Neutrophil (primary cell): ENCODE measurements at regions not wholly inside any gene's neighbourhood (a gene's known extent, or its start where the extent isn't known, plus 50 kb on each side); places are given as distances from the start of the nearest gene placed in this dataset.

Experiments used
- H3K27ac ChIP-seq: fragments of 200-600 bp; sonication (generic); 2 replicates; pipeline ENCODE4 v1.5.1; 2016; ENCODE audit warnings: mild to moderate bottlenecking, moderate library complexity
- H3K27me3 ChIP-seq: fragments of 200-600 bp; sonication (generic); 2 replicates; pipeline ENCODE4 v1.6.0; 2016; ENCODE audit warnings: mild to moderate bottlenecking
- H3K36me3 ChIP-seq: fragments of 200-600 bp; sonication (generic); 2 replicates; pipeline ENCODE4 v1.5.1; 2017
- H3K4me1 ChIP-seq, 2 experiments: fragments of 200-600 bp in 1 of 2; sonication (generic) in 1 of 2; 1 replicate in 1 of 2; 2 replicates in 1 of 2; pipeline versions ENCODE4 v1.5.1 to v1.6.1; 2013 to 2016; ENCODE audit warnings: low read depth in 1 of 2, low read length in 1 of 2, mild to moderate bottlenecking in 1 of 2, moderate library complexity in 1 of 2; ENCODE audit not compliant: control insufficient read depth in 1 of 2, insufficient read depth in 1 of 2
- H3K4me3 ChIP-seq, 2 experiments: fragments of 200-600 bp in 1 of 2; sonication (generic) in 1 of 2; 1 replicate in 1 of 2; 2 replicates in 1 of 2; pipeline ENCODE4 v1.5.1; 2013 to 2016; ENCODE audit warnings: low read depth in 1 of 2, low read length in 1 of 2, mild to moderate bottlenecking in 1 of 2, moderate library complexity in 1 of 2
- H3K9me3 ChIP-seq: fragments of 200-600 bp; sonication (generic); 2 replicates; pipeline ENCODE4 v1.5.1; 2016
- TF ChIP-seq, protein P1 (sequence below): fragments of 200-600 bp; sonication (generic); IDR thresholded peaks from 2 replicates; pipeline ENCODE4 v1.5.1; 2016; ENCODE audit warnings: antibody characterized with exemption

DNA sequence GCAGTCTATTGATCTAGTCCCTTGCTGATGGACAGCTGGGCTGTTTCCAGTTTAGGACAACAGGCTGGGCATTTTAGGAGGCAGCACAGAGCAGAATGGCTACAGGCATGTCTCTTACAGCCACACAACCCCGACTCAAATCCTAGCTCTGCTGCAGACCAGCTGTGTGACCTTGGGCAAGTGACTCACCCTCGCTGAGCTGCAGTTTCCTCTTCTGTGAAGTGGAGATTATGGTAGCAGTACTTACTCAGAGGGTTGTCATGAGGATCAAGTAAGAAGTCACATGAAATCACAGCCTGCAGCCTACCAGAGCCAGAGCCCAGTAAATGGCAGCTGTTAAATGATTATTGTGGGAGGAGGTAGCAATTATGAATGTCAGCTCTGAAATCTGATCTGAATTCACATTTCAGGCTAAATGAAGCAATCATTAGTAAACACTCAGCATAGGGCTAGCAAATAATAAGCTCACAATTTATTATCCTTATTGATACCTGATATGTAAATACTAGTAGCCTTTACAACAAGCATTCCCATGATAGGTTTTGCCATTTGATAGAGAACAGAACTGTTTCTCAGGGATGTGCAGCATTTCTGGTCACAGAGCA is 58.9 kb downstream of the MYEOV start:
- Histone ChIP-seq H3K27ac (no peak overlapping the region), H3K36me3 (no peaks in the 10 kb centered on the region), H3K27me3 (no peaks in the 10 kb centered on the region), H3K4me1 (no peaks in the 10 kb centered on the region), H3K9me3 (peaks cover 7% of the 10 kb centered on the region), H3K4me3 (no peak overlapping the region)
- TF ChIP-seq, protein P1, sequence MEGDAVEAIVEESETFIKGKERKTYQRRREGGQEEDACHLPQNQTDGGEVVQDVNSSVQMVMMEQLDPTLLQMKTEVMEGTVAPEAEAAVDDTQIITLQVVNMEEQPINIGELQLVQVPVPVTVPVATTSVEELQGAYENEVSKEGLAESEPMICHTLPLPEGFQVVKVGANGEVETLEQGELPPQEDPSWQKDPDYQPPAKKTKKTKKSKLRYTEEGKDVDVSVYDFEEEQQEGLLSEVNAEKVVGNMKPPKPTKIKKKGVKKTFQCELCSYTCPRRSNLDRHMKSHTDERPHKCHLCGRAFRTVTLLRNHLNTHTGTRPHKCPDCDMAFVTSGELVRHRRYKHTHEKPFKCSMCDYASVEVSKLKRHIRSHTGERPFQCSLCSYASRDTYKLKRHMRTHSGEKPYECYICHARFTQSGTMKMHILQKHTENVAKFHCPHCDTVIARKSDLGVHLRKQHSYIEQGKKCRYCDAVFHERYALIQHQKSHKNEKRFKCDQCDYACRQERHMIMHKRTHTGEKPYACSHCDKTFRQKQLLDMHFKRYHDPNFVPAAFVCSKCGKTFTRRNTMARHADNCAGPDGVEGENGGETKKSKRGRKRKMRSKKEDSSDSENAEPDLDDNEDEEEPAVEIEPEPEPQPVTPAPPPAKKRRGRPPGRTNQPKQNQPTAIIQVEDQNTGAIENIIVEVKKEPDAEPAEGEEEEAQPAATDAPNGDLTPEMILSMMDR = no peak

DNA sequence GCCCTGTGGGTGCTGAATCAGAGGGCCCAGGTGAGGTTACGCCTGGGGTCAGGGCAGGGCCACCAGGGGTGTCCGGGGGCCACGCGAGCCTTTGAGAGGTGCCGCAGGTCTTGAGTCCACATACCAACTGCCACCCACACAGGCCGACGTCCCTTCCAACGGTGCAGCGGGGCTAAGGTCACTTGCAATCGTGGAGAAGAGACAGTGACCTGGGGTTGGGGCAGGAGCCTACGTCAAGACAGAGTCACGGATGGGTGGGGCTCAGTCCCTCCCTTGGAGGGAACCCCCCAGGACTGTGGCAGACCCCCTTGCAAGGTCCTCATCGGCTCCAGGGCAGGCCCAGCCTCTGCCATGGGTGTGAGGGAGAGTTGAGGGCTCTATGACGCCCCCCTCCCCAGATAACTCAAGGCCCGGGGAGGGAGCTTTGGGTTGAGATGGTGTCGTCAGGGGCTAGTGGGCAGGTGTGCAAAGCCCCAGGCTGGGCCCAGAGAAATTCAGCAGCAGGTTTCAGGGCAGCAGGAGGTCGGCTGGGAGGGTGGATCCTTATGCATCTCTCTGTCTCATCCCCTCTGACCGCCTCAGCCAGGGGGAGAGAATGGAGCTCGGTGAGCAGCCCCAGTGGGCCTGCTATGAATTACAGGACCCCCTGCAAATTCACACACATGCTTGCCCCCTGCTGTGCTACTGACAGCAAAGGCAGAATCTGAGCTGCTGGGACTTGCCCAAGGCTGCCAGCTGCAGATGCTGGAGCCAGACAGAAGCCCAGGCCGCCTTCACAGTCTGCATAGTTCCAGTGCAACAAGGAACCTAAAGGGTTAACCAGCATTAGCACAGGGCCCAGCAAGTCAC is 60.0 kb downstream of the MYEOV start:
- Histone ChIP-seq H3K27me3 (no peaks in the 10 kb centered on the region), H3K36me3 (no peaks in the 10 kb centered on the region), H3K9me3 (no peaks in the 10 kb centered on the region), H3K4me1 (no peaks in the 10 kb centered on the region), H3K4me3 (no peak overlapping the region), H3K27ac (no peak overlapping the region)
- TF ChIP-seq, protein P1 = no peak

DNA sequence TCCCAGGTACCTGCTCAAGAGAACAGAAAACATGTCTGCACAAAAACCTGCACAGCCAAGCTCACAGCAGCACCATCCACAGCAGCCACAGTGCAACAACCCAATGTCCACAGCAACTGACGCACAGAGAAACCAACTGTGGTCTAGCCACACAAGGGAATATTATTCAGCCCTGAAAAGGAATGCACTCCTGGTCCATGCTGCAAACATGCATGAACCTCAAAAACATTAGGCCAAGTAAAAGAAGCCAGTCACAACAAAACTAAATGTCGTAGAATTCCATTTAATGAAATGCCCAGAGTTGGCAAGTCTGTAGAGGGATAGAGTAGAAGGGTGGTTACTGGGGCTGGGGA is 60.6 kb downstream of the MYEOV start:
- no peaks in the 10 kb centered on the region for H3K27me3 ChIP-seq
- TF ChIP-seq, protein P1 = no peak
- no peaks in the 10 kb centered on the region for H3K4me1 ChIP-seq
- no peaks in the 10 kb centered on the region for H3K9me3 ChIP-seq
- H3K36me3 ChIP-seq = no peaks in the 10 kb centered on the region
- H3K27ac ChIP-seq = no peak overlapping the region
- H3K4me3 ChIP-seq = no peak overlapping the region

DNA sequence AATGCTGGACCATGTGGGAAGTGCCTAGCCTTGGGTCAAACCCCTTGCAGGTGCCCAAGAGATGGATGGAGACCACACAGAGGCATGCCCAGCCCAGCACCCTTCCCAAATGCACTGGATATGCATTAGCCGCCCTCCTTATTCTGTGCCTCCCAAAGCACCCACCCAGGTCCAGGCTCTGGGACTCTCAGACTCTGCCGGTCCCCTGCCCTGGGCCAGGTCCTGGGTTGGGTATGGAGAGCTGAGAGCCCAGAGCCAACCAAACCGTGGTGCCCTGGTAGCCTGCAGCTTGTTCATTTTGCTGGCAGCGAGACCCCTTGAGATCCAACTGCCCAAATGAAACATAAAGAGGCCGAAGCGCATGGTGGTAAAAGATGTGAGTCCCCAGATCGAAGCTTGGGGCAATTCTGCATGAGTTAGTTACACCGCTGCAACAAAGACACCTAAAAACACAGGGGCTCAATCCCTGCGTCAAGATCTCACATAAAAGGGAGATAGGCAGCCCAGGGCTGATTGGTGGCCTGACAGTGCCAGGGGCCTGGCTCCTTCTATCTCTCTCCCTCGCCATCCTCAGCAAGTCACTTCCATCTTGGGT is 61.5 kb downstream of the MYEOV start:
- no peaks in the 10 kb centered on the region for H3K36me3 ChIP-seq
- no peak overlapping the region for H3K27ac ChIP-seq
- TF ChIP-seq, protein P1 = no peak
- no peaks in the 10 kb centered on the region for H3K9me3 ChIP-seq
- H3K4me3 ChIP-seq = no peak overlapping the region
- H3K27me3 ChIP-seq = no peaks in the 10 kb centered on the region
- no peaks in the 10 kb centered on the region for H3K4me1 ChIP-seq

DNA sequence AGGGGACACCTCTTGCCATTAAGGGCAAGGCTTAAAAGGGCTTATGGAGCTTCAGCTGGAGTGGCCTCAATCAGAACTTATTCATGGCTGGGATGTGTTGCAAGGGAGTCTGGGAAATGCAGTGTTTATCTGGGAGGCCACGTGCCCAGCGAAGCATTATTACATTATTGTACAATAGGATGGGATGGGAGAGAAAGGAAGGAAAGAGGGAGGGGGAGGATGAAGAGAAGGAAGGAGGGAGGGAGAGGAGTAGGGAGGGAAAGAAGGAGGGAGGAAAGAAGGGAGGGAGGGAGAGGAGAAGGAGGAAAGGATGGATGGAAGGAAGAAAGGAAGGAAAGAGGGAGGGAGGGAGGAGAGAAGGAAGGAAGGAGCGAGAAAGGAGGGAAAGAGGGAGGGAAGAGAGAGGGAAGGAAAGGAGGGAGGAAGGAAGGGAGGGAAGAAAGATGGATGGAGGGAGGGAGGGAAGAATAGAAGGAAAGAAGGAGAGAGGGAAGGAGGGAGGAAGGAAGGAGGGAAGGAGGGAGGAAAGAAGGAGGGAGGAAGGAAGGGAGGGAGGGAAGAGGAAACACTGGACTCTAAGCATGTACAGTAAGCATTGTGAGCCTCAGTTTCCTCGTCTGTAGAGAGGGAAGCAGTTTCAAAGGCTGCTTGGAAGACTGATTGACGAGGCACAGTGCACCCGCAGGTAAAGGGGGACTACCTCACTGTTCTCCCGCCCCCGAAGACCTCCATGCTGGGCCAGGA is 62.2 kb downstream of the MYEOV start:
- TF ChIP-seq, protein P1 = no peak
- Histone ChIP-seq H3K9me3 (no peaks in the 10 kb centered on the region), H3K36me3 (no peaks in the 10 kb centered on the region), H3K4me1 (no peaks in the 10 kb centered on the region), H3K4me3 (no peak overlapping the region), H3K27ac (no peak overlapping the region), H3K27me3 (no peaks in the 10 kb centered on the region)
